ENCODE measurements at regions not wholly inside any gene's neighbourhood (a gene's known extent, or its start where the extent isn't known, plus 50 kb on each side); places are given as distances from the start of the nearest gene placed in this dataset.

- Histone ChIP-seq H3K27me3 (no peaks in the 10 kb centered on the region), H3K4me3 (no peak overlapping the region), H3K4me1 (replicated peaks in 1 of 2) (no peaks in the 10 kb centered on the region), H3K27ac (no peak overlapping the region), H3K9me3 (replicated peaks in 1 of 3) (no peaks in the 10 kb centered on the region), H3K36me3 (replicated peaks in 1 of 2) (no peaks in the 10 kb centered on the region)
- DNase-seq, result no peak
- TF ChIP-seq CTCF (IDR thresholded peaks at IDR 0.05) (no peak), POLR2A (IDR thresholded peaks at IDR 0.05) (no peak)
- intact Hi-C loops (cut with DNase I), result no loop called here
- 42 to 47% (median 46%) methylated on average over 3 of the region's 3 CpGs for WGBS, 4 donors
Measured at GRCh38 chr5:174832025-174832424, 107.6 kb downstream of the MSX2 start.

GRCh38 chr5:174831031-174831660 lies 106.8 kb downstream of the MSX2 start:
- TF ChIP-seq CTCF (IDR thresholded peaks at IDR 0.05) (no peak), POLR2A (IDR thresholded peaks at IDR 0.05) (no peak)
- H3K4me1 ChIP-seq (replicated peaks in 1 of 2), result no peaks in the 10 kb centered on the region
- H3K36me3 ChIP-seq (replicated peaks in 1 of 2), result no peaks in the 10 kb centered on the region
- no peaks in the 10 kb centered on the region for H3K27me3 ChIP-seq
- H3K27ac ChIP-seq, result no peak overlapping the region
- 50 to 55% (median 53%) methylated on average over 2 of the region's 2 CpGs for WGBS, 4 donors
- no peak for DNase-seq
- H3K9me3 ChIP-seq (replicated peaks in 1 of 3), result no peaks in the 10 kb centered on the region
- intact Hi-C loops (cut with DNase I), result no loop called here
- H3K4me3 ChIP-seq, result no peak overlapping the region

GRCh38 chr5:174829511-174829864 lies 105.1 kb downstream of the MSX2 start:
- H3K4me1 ChIP-seq (replicated peaks in 1 of 2), result no peaks in the 10 kb centered on the region
- intact Hi-C loops (cut with DNase I), result no loop called here
- H3K27me3 ChIP-seq, result no peaks in the 10 kb centered on the region
- WGBS, 4 donors, result 48 to 66% (median 58%) methylated on average over 5 of the region's 5 CpGs
- no peak overlapping the region for H3K27ac ChIP-seq
- no peaks in the 10 kb centered on the region for H3K9me3 ChIP-seq (replicated peaks in 1 of 3)
- no peaks in the 10 kb centered on the region for H3K36me3 ChIP-seq (replicated peaks in 1 of 2)
- no peak overlapping the region for H3K4me3 ChIP-seq
- no peak for DNase-seq
- TF ChIP-seq POLR2A (IDR thresholded peaks at IDR 0.05), result no peak
- TF ChIP-seq CTCF (IDR thresholded peaks at IDR 0.05), result no peak

- H3K36me3 ChIP-seq (replicated peaks in 1 of 2), result no peaks in the 10 kb centered on the region
- no peak overlapping the region for H3K4me3 ChIP-seq
- H3K27me3 ChIP-seq, result no peaks in the 10 kb centered on the region
- WGBS, 4 donors, result 53 to 57% (median 57%) methylated on average over 10 of the region's 10 CpGs
- DNase-seq, result no peak
- no peak for TF ChIP-seq CTCF (IDR thresholded peaks at IDR 0.05)
- no peak for TF ChIP-seq POLR2A (IDR thresholded peaks at IDR 0.05)
- H3K4me1 ChIP-seq (replicated peaks in 1 of 2), result no peaks in the 10 kb centered on the region
- no peak overlapping the region for H3K27ac ChIP-seq
- intact Hi-C loops (cut with DNase I), result no loop called here
- no peaks in the 10 kb centered on the region for H3K9me3 ChIP-seq (replicated peaks in 1 of 3)
Measured at GRCh38 chr5:174828804-174829510, 104.6 kb downstream of the MSX2 start.
